ENCODE measurements at regions not wholly inside any gene's neighbourhood (a gene's known extent, or its start where the extent isn't known, plus 50 kb on each side); places are given as distances from the start of the nearest gene placed in this dataset.
A peak's percentile ranks its signal among the peaks of the same experiment; 100 is the strongest.
"Not testable (repeated sequence)": the region's sequence is repeated elsewhere in the genome, so short reads cannot be mapped to it uniquely, and the experiment has no call there.

GRCh38 chr20:28616354-28616753 lies 2641.1 kb upstream of the DEFB115 start:
- 2% methylated on average over 1 of the region's 1 CpG for WGBS (ENCODE audit: missing lambda C conversion rate)
- no peak for DNase-seq (ENCODE audit: low read depth in 1 of 2, low spot score in 1 of 2)
- peaks cover 27% of the 10 kb centered on the region for H3K9me3 ChIP-seq
- H3K4me2 ChIP-seq = no peak overlapping the region
- H3K4me3 ChIP-seq = no peak overlapping the region
- ATAC-seq = no peak
- CTCF ChIA-PET = no interaction called here
- H3K4me1 ChIP-seq = no peaks in the 10 kb centered on the region
- POLR2A ChIA-PET = no interaction called here
- no peak for FAIRE-seq
- H3K27ac ChIP-seq = no peak overlapping the region
- TF ChIP-seq RARB (CRISPR knock-in tag; IDR thresholded peaks at IDR 0.05) (no peak), ZNF302 (CRISPR knock-in tag; IDR thresholded peaks at IDR 0.05) (no peak), BCL3 (IDR thresholded peaks at IDR 0.05) (no peak), NPAS2 (CRISPR knock-in tag; IDR thresholded peaks at IDR 0.05; ENCODE audit: borderline replicate concordance) (no peak), EP300 (IDR thresholded peaks at IDR 0.05) (no peak), RNF2 (IDR thresholded peaks at IDR 0.05; ENCODE audit: borderline replicate concordance, low read depth) (no peak), MAFK (IDR thresholded peaks at IDR 0.05; ENCODE audit: partially characterized antibody) (no peak), CBX8 (IDR thresholded peaks at IDR 0.05) (no peak), TP53 (CRISPR knock-in tag; IDR thresholded peaks at IDR 0.05) (no peak), NR3C1 (IDR thresholded peaks at IDR 0.05) (no peak), REST (IDR thresholded peaks at IDR 0.05) (no peak), CHD4 (IDR thresholded peaks at IDR 0.05; ENCODE audit: borderline replicate concordance) (no peak)

- not testable (repeated sequence) for ATAC-seq
These were observed 2637.4 kb upstream of the DEFB115 start for GRCh38 chr20:28619956-28620651.

GRCh38 chr20:28625112-28625511 lies 2632.4 kb upstream of the DEFB115 start:
- H3K4me2 ChIP-seq, H3K27ac ChIP-seq, H3K4me1 ChIP-seq, ATAC-seq, CTCF ChIA-PET, H3K9me3 ChIP-seq, POLR2A ChIA-PET, FAIRE-seq, H3K4me3 ChIP-seq: not testable (repeated sequence)
- 0 out of 5 replicates have a peak, but pooled peaks of 1 of the 2 experiments have one; percentile 5 for TF ChIP-seq RAD21 (conservative IDR thresholded peaks at IDR 0.05 in 1 of 2, IDR thresholded peaks at IDR 0.05 in 1 of 2)
- peak in 1 of 2 experiments; percentile 15 for DNase-seq (ENCODE audit: low read depth in 1 of 2, low spot score in 1 of 2)
- 6% methylated on average over 2 of the region's 2 CpGs for WGBS (ENCODE audit: missing lambda C conversion rate)

More at GRCh38 chr20:28619956-28620651, 2637.4 kb upstream of the DEFB115 start:
- H3K27ac ChIP-seq; FAIRE-seq; H3K4me1 ChIP-seq; H3K4me3 ChIP-seq; CTCF ChIA-PET; H3K4me2 ChIP-seq; POLR2A ChIA-PET; DNase-seq (ENCODE audit: low read depth in 1 of 2, low spot score in 1 of 2): not testable (repeated sequence)
- peaks cover 15% of the 10 kb centered on the region for H3K9me3 ChIP-seq
- 40% methylated on average over 18 of the region's 20 CpGs for WGBS (ENCODE audit: missing lambda C conversion rate)

GRCh38 chr20:28640831-28641230 lies 2616.6 kb upstream of the DEFB115 start:
- FAIRE-seq; CTCF ChIA-PET; H3K9me3 ChIP-seq; H3K4me1 ChIP-seq; ATAC-seq; DNase-seq (ENCODE audit: low read depth in 1 of 2, low spot score in 1 of 2); H3K4me3 ChIP-seq; POLR2A ChIA-PET; H3K4me2 ChIP-seq; H3K27ac ChIP-seq: not testable (repeated sequence)
- WGBS (ENCODE audit: missing lambda C conversion rate) = 18% methylated on average over 2 of the region's 2 CpGs
